BJ (cell line): ENCODE measurements at regions not wholly inside any gene's neighbourhood (a gene's known extent, or its start where the extent isn't known, plus 50 kb on each side); places are given as distances from the start of the nearest gene placed in this dataset.

Experiments used
- CTCF ChIA-PET: fragments of 350-600 bp; formaldehyde crosslinking; extraction: SDS; loops from one replicate; lab custom pipeline; 2021; ENCODE audit warnings: antibody characterized with exemption, inconsistent platforms; lab: Yijun Ruan, JAX
- POLR2A ChIA-PET: fragments of 300-600 bp; sonication (Branson Sonifier 250); formaldehyde crosslinking; extraction: SDS; loops from one replicate; lab custom pipeline; 2021; ENCODE audit warnings: antibody characterized with exemption; lab: Charles Lee
- DNase-seq: peaks from one replicate; pipeline ENCODE4 v3.0.0-alpha.2; 2011; ENCODE audit warnings: low read depth
- H3K27me3 ChIP-seq: 2 replicates; pipeline ENCODE4 v1.6.0; 2011; ENCODE audit warnings: low read length; ENCODE audit not compliant: control insufficient read depth, insufficient read depth
- H3K36me3 ChIP-seq: 2 replicates; pipeline ENCODE4 v1.5.1; 2011; ENCODE audit warnings: low read length; ENCODE audit not compliant: control insufficient read depth, insufficient read depth
- H3K4me3 ChIP-seq: 2 replicates; pipeline ENCODE4 v1.5.1; 2011; ENCODE audit warnings: low read depth, mild to moderate bottlenecking, control low read depth, low read length
- TF ChIP-seq, protein P1 (sequence below): IDR thresholded peaks from 2 replicates; pipeline ENCODE4 v1.5.1; 2011; ENCODE audit warnings: low read depth, mild to moderate bottlenecking, control low read depth, inconsistent platforms, low read length, moderate library complexity; ENCODE audit not compliant: insufficient read depth

DNA sequence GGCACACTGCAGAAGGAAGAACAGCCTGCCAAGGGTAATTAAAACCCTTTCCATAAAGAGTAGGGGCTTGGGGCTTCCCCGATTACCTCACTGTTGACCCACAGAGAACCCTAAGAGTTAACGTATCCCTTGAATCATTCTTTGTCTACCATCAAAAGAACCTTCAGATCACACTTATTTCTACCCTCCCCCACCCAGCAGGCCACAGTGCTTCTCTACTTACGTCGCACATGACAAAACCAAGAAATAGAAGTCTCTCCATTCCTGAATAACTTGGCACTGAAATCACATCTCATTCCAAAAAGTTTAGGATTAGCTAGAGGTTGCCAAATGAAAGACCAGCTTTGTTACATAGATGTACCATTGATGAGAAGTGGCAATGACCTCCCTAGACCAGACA lies 268.7 kb upstream of the GAS1 start:
- ChIA-PET POLR2A (no interaction called here), CTCF (no interaction called here)
- Histone ChIP-seq H3K4me3 (no peak overlapping the region), H3K27me3 (no peaks in the 10 kb centered on the region), H3K36me3 (no peaks in the 10 kb centered on the region)
- TF ChIP-seq, protein P1, sequence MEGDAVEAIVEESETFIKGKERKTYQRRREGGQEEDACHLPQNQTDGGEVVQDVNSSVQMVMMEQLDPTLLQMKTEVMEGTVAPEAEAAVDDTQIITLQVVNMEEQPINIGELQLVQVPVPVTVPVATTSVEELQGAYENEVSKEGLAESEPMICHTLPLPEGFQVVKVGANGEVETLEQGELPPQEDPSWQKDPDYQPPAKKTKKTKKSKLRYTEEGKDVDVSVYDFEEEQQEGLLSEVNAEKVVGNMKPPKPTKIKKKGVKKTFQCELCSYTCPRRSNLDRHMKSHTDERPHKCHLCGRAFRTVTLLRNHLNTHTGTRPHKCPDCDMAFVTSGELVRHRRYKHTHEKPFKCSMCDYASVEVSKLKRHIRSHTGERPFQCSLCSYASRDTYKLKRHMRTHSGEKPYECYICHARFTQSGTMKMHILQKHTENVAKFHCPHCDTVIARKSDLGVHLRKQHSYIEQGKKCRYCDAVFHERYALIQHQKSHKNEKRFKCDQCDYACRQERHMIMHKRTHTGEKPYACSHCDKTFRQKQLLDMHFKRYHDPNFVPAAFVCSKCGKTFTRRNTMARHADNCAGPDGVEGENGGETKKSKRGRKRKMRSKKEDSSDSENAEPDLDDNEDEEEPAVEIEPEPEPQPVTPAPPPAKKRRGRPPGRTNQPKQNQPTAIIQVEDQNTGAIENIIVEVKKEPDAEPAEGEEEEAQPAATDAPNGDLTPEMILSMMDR = no peak
- DNase-seq = no peak

DNA sequence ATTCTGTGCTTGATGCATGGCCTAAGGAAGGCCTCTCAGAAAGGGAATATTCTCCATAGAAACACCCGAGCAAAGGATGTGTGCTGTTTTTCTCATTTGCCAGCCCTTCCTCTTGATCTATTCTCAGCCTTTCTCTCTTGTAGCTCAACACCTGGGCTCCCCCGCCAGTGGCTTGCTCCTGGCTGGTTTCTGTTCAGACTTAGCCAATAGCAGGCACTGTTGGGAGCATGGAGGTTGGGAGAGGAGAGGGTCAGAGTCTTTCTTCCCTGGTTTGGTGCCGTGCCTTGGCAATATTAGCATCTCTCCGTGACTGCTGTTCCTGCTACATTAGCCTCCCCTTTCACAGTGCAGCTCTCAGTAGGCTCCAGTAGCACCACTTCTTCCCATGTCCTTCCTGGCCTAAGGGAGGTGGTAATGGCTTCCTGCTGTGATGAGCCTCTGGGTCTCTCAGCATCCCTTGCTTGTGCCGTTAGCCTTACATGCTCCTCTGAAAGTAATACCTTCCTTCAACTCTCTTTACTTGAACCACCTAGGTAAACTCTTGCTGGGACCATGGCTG lies 269.7 kb upstream of the GAS1 start:
- Histone ChIP-seq H3K27me3 (no peaks in the 10 kb centered on the region), H3K4me3 (no peak overlapping the region), H3K36me3 (no peaks in the 10 kb centered on the region)
- TF ChIP-seq, protein P1 = no peak
- ChIA-PET CTCF (no interaction called here), POLR2A (no interaction called here)
- no peak for DNase-seq

DNA sequence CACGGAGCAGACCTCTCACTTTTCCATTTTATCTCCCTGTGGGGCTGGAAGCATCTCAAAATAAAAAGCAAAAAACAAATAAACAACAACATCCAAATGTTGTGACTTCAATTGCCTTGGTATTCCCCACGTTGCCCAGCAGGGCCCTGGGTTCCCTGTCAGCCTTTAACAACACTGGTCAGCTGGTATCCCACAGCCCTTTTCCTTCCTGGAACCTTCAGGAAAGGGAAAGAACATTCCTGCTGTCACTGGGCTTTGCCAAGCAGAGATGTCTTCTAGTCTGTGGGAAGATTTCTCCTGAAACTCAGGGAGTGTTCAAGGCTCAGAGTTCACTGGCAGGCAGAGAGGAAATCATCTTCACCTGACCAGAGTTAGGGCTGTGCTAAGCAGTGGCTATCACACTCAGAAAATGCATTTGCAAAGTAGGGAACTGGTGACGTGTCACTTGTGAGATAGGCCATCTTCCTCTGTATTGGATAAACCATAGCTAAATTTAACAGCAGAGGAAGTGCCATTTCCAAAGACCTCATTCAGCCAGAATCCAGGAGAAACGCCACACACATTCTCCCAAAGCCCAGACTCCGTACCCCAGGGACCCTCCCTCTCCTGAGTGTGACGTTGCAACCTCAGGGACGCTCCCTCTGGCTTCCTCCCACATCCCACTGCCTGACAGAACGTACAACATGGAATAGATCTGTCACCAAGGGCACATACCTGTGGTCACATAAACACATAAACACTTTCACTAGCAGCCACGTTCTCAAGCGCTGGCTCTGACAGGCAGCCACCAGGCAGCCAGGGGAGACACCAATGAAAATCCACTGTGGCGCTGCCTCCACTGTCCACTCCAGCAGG lies 274.0 kb upstream of the DAPK1 start:
- POLR2A ChIA-PET = no interaction called here
- Histone ChIP-seq H3K36me3 (no peaks in the 10 kb centered on the region), H3K4me3 (no peak overlapping the region), H3K27me3 (no peaks in the 10 kb centered on the region)
- DNase-seq = no peak
- CTCF ChIA-PET = interaction anchor here (1.0 kb wide), 1 partner anchor 24 kb away, joined by 3 read pairs; no protein-coding TSS in a partner anchor
- TF ChIP-seq, protein P1 = no peak

DNA sequence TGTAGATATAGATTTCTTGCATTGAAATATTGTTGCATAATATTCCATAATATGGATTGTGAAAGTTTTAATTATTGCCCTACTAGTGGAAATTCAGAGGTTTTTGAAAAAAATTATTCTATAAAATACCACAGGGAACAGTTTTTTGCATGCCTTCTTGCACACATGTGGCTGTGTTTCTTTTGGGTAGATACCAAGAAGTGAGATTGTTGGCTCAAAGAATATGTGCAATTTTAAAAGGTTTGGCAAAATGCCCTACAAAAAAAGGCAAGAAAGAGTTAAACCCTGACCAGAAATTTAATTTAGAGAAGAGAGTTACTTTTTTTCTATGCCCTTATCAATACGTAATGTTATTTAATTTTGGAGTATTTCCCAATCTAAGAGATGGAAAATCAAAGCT lies 270.8 kb upstream of the DAPK1 start:
- POLR2A ChIA-PET = no interaction called here
- TF ChIP-seq, protein P1 = no peak
- Histone ChIP-seq H3K36me3 (no peaks in the 10 kb centered on the region), H3K27me3 (no peaks in the 10 kb centered on the region; the same call in 1 of the 2 replicates), H3K4me3 (no peak overlapping the region)
- no peak for DNase-seq
- CTCF ChIA-PET = no interaction called here

DNA sequence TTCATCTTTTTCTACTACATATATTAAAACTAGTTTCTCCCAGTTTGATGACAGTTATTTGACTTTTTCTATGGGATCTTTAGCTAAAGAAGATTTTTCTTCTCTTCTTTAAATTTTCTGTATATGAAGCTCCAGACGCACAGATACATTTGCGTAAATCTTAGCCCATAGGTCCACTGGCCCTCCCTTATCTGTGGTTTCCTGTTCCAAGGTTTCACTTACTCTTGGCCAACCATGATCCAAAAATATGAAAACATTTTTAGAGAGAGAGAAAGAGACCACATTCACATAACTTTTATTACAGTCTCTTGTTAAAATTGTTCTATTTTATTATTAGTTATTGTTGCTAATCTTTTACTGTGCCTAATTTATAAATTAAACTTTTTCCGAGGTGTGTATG lies 270.2 kb upstream of the DAPK1 start:
- Histone ChIP-seq H3K27me3 (no peaks in the 10 kb centered on the region; the same call in 1 of the 2 replicates), H3K4me3 (no peak overlapping the region), H3K36me3 (no peaks in the 10 kb centered on the region)
- no peak for DNase-seq
- CTCF ChIA-PET = no interaction called here
- POLR2A ChIA-PET = no interaction called here
- TF ChIP-seq, protein P1 = no peak
